ENCODE measurements at regions not wholly inside any gene's neighbourhood (a gene's known extent, or its start where the extent isn't known, plus 50 kb on each side); places are given as distances from the start of the nearest gene placed in this dataset.

DNA sequence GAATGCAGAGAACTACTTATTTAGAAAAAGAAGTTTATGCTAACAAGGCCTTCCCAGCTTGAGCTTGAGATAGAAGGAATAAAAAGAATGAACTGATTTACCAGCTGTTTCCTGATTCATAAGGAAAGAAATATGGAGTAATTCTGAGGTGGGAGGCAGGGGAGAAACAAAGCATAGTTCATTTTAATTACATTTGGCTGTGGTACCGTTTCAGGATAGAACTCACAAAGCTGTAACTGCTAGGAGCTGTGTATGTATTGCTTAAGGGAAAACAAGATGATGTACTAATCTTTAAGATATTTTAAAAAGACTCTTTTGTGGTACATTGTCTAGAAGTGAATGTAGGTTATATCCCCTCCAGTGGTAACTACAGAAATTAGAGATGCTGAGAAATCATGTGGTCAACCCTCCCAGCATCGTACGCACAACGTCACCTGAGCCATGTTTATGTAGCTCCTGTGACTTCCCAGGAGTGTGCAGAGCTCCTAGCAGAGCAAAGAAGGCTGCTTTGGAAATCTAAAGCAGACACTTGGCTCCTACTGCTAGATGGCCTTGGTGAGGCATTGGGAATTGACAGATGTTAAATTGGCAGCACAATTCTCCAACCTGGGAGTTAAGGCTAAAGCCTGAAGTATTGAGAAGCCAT is 208.3 kb upstream of the VLDLR start:
- Histone ChIP-seq H3K27me3 (no peaks in the 10 kb centered on the region), H3K27ac (no peak overlapping the region), H3K4me3 (no peak overlapping the region), H3K9me3 (no peaks in the 10 kb centered on the region), H3K4me1 (peaks cover 0 to 11% of the 10 kb centered on the region in 2 donors), H3K36me3 (no peaks in the 10 kb centered on the region)
- no peak for TF ChIP-seq POLR2A (IDR thresholded peaks at IDR 0.05)
- TF ChIP-seq, protein P1, sequence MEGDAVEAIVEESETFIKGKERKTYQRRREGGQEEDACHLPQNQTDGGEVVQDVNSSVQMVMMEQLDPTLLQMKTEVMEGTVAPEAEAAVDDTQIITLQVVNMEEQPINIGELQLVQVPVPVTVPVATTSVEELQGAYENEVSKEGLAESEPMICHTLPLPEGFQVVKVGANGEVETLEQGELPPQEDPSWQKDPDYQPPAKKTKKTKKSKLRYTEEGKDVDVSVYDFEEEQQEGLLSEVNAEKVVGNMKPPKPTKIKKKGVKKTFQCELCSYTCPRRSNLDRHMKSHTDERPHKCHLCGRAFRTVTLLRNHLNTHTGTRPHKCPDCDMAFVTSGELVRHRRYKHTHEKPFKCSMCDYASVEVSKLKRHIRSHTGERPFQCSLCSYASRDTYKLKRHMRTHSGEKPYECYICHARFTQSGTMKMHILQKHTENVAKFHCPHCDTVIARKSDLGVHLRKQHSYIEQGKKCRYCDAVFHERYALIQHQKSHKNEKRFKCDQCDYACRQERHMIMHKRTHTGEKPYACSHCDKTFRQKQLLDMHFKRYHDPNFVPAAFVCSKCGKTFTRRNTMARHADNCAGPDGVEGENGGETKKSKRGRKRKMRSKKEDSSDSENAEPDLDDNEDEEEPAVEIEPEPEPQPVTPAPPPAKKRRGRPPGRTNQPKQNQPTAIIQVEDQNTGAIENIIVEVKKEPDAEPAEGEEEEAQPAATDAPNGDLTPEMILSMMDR (IDR thresholded peaks at IDR 0.05 in 4 of 5, conservative IDR thresholded peaks at IDR 0.05 in 1 of 5) = no peak
- DNase-seq = no peak
- in situ Hi-C loops (cut with MboI; ENCODE audit: low sequenced_read_pairs in 4 of 4) = no loop called here
- ATAC-seq = no peak
- intact Hi-C loops (cut with DNase I; ENCODE audit: low total_unique reads) = no loop called here

DNA sequence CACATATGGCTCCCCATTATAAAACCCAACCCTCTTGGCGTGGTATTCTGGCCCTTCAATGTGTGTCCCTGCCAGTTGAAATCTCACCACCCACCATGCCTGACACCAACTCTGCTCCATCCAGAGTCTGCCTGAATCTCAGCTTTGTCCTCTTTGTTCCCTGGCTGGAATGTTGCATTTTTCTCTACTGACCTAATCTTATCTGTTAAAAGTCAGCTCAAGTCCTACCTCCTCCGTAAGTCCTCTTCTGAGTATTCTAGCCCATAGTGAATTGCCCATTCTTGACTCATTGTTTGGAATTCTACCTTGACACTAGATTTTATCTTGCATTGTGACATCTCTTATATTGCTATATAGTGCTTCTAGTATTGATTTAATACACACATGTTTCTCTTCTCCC is 207.1 kb upstream of the VLDLR start:
- ATAC-seq = no peak
- Histone ChIP-seq H3K4me3 (no peak overlapping the region), H3K9me3 (no peaks in the 10 kb centered on the region), H3K36me3 (no peaks in the 10 kb centered on the region), H3K27me3 (no peaks in the 10 kb centered on the region), H3K4me1 (peaks cover 0 to 17% of the 10 kb centered on the region in 2 donors), H3K27ac (no peak overlapping the region)
- in situ Hi-C loops (cut with MboI; ENCODE audit: low sequenced_read_pairs in 4 of 4) (no loop called here), intact Hi-C loops (cut with DNase I; ENCODE audit: low total_unique reads) (no loop called here)
- no peak for DNase-seq
- TF ChIP-seq, protein P1 (IDR thresholded peaks at IDR 0.05 in 4 of 5, conservative IDR thresholded peaks at IDR 0.05 in 1 of 5) = no peak
- TF ChIP-seq POLR2A (IDR thresholded peaks at IDR 0.05) = no peak

DNA sequence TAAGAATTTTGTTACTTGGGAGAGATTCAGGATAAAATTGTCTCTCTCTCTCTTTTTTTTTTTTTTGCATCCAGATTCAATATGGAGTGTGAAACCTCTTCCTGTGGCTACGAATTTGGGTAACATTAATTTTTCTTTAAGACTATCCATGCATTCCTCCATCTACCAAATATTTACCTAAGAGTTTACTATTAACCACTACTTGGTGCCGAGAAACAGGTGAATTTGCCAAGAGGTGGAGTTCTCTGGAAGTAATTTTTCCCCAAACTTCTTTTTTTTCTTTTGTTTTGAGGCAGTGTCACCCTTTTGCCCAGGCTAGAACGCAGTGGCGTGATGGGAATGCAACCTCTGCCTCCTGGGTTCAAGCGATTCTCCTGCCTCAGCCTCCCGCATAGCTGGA is 206.3 kb upstream of the VLDLR start:
- Histone ChIP-seq H3K9me3 (no peaks in the 10 kb centered on the region), H3K4me3 (no peak overlapping the region), H3K36me3 (no peaks in the 10 kb centered on the region), H3K4me1 (peaks cover 0 to 17% of the 10 kb centered on the region in 2 donors), H3K27ac (no peak overlapping the region), H3K27me3 (no peaks in the 10 kb centered on the region)
- intact Hi-C loops (cut with DNase I; ENCODE audit: low total_unique reads) = no loop called here
- DNase-seq (no peak), ATAC-seq (no peak)
- in situ Hi-C loops (cut with MboI; ENCODE audit: low sequenced_read_pairs in 4 of 4) = no loop called here
- TF ChIP-seq, protein P1 (IDR thresholded peaks at IDR 0.05 in 4 of 5, conservative IDR thresholded peaks at IDR 0.05 in 1 of 5) = no peak
- TF ChIP-seq POLR2A (IDR thresholded peaks at IDR 0.05) = no peak

DNA sequence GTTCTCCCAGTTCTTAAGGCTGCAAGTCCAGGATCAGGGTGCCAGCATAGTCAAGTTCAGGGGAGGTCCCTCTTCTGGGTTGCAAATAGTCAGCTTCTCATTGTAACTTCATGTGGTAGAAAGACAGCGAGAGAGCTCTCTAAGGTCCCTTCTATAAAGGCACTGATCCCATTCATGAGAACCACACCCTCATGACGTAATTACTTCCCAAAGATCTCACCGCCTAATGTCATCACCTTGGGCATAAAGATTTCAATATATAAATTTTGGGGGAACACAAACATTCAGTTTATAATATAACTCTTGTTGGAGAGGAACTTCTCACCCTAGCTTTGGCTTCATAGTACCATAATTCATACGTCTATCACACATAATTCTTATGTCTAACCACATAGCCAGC is 203.9 kb upstream of the VLDLR start:
- TF ChIP-seq, protein P1 (IDR thresholded peaks at IDR 0.05 in 4 of 5, conservative IDR thresholded peaks at IDR 0.05 in 1 of 5) = no peak
- TF ChIP-seq POLR2A (IDR thresholded peaks at IDR 0.05) = no peak
- no peak for ATAC-seq
- in situ Hi-C loops (cut with MboI; ENCODE audit: low sequenced_read_pairs in 4 of 4) = no loop called here
- H3K27ac ChIP-seq = no peak overlapping the region
- intact Hi-C loops (cut with DNase I; ENCODE audit: low total_unique reads) = no loop called here
- H3K9me3 ChIP-seq = no peaks in the 10 kb centered on the region
- H3K36me3 ChIP-seq = no peaks in the 10 kb centered on the region
- peaks cover 0 to 9% of the 10 kb centered on the region in 2 donors for H3K4me1 ChIP-seq
- no peak for DNase-seq
- no peaks in the 10 kb centered on the region for H3K27me3 ChIP-seq
- no peak overlapping the region for H3K4me3 ChIP-seq

DNA sequence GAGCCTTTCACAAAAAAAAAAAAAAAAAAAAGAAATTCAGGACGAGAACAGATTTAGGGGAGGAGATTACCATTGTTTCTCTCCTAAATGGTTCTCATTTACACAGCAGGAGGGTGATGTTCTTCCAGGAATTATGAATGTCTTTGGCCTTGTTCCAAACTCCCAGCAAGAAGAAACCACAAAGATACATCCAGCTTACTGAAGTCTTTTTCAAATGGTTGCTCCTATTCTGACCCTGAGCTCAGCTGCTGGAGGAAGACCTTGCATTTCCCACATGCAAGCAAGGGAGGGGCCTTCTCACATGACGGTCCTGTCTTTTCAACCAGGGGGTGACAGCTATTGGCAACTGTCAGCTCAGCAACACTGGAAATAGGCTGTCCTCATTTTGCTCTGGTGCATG is 203.0 kb upstream of the VLDLR start:
- Histone ChIP-seq H3K9me3 (no peaks in the 10 kb centered on the region), H3K4me1 (peaks cover 0 to 9% of the 10 kb centered on the region in 2 donors), H3K27me3 (no peaks in the 10 kb centered on the region), H3K4me3 (no peak overlapping the region), H3K27ac (no peak overlapping the region), H3K36me3 (no peaks in the 10 kb centered on the region)
- no peak for ATAC-seq
- no peak for DNase-seq
- in situ Hi-C loops (cut with MboI; ENCODE audit: low sequenced_read_pairs in 4 of 4) = no loop called here
- intact Hi-C loops (cut with DNase I; ENCODE audit: low total_unique reads) = no loop called here
- TF ChIP-seq, protein P1 (IDR thresholded peaks at IDR 0.05 in 4 of 5, conservative IDR thresholded peaks at IDR 0.05 in 1 of 5) = no peak
- no peak for TF ChIP-seq POLR2A (IDR thresholded peaks at IDR 0.05)

All from gastrocnemius medialis (tissue), 4 donors.